MG63 (cell line): ENCODE measurements at regions not wholly inside any gene's neighbourhood (a gene's known extent, or its start where the extent isn't known, plus 50 kb on each side); places are given as distances from the start of the nearest gene placed in this dataset.

Experiments
- DNase-seq: peaks from one replicate; pipeline ENCODE4 v3.0.0-alpha.2; 2020
- H3K27me3 ChIP-seq: fragments of 250-450 bp; sonication (Bioruptor Pico); 2 replicates; pipeline ENCODE4 v1.5.1; 2020; ENCODE audit warnings: mild to moderate bottlenecking, moderate library complexity
- H3K36me3 ChIP-seq: fragments of 250-450 bp; sonication (Bioruptor Pico); 2 replicates; pipeline ENCODE4 v1.5.1; 2020; ENCODE audit warnings: mild to moderate bottlenecking, moderate library complexity
- H3K4me3 ChIP-seq: fragments of 250-450 bp; sonication (Bioruptor Pico); 2 replicates; pipeline ENCODE4 v1.5.1; 2020; ENCODE audit warnings: mild to moderate bottlenecking, moderate library complexity
- H3K9me3 ChIP-seq: fragments of 250-450 bp; sonication (Bioruptor Pico); 2 replicates; pipeline ENCODE4 v1.5.1; 2020; ENCODE audit warnings: mild to moderate bottlenecking, moderate library complexity

DNA sequence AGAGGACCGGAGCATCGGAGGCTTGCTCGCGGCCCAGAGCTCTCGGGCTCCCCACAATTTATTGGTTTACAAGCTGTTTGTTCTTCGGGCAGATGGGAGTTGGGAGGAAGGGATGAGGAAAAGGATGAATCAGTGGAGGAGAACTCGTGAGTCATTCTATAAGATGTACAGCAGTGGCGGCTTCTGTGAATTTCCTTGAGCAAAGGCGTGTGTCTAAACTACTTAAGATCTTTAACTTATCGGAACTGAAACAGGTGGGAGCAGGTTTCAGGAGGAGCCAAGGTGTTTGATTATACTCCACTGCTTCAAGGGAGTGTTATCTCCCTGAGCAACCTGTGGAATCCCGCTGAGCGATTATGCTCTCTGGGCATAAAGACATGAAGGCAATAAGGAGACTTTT lies 50.5 kb upstream of the IBTK start:
- H3K9me3 ChIP-seq, result no peaks in the 10 kb centered on the region
- H3K36me3 ChIP-seq, result no peaks in the 10 kb centered on the region
- no peak overlapping the region for H3K4me3 ChIP-seq
- peak; percentile 3 for DNase-seq
- no peaks in the 10 kb centered on the region for H3K27me3 ChIP-seq
